OCI-LY1 (cell line): ENCODE measurements at regions not wholly inside any gene's neighbourhood (a gene's known extent, or its start where the extent isn't known, plus 50 kb on each side); places are given as distances from the start of the nearest gene placed in this dataset.

Source experiments
- H2AFZ ChIP-seq: fragments of 200-600 bp; sonication (generic), shearing (Covaris generic); 2 replicates; pipeline ENCODE4 v1.6.0; 2014; ENCODE audit warnings: antibody characterized with exemption, mild to moderate bottlenecking, low read length
- H3F3A ChIP-seq: fragments of 200-600 bp; sonication (generic), shearing (Covaris generic); 2 replicates; pipeline ENCODE4 v1.6.0; 2014; ENCODE audit warnings: mild to moderate bottlenecking, antibody characterized with exemption, low read length, moderate library complexity; ENCODE audit not compliant: insufficient read depth
- H3K27ac ChIP-seq: fragments of 200-600 bp; sonication (generic); 2 replicates; pipeline ENCODE4 v1.5.1; 2014; ENCODE audit warnings: low read length, mixed run types, mild to moderate bottlenecking, low read depth; ENCODE audit not compliant: poor library complexity, severe bottlenecking
- H3K27me3 ChIP-seq: fragments of 200-600 bp; sonication (generic); 2 replicates; pipeline ENCODE4 v1.6.0; 2014; ENCODE audit warnings: antibody characterized with exemption, mild to moderate bottlenecking, low read length, moderate library complexity; ENCODE audit not compliant: insufficient read depth
- H3K36me3 ChIP-seq: fragments of 200-600 bp; sonication (generic); 2 replicates; pipeline ENCODE4 v1.6.1; 2014; ENCODE audit warnings: mild to moderate bottlenecking, antibody characterized with exemption, low read length, moderate library complexity, mixed read lengths; ENCODE audit not compliant: insufficient read depth
- H3K4me1 ChIP-seq: fragments of 200-600 bp; sonication (generic); 2 replicates; pipeline ENCODE4 v1.5.1; 2014; ENCODE audit warnings: mild to moderate bottlenecking, low read length, moderate library complexity; ENCODE audit not compliant: insufficient read depth, severe bottlenecking
- H3K4me2 ChIP-seq: fragments of 200-600 bp; sonication (generic), shearing (Covaris generic); 2 replicates; pipeline ENCODE4 v1.6.1; 2014; ENCODE audit warnings: low read length
- H3K4me3 ChIP-seq: fragments of 200-600 bp; sonication (generic); 2 replicates; pipeline ENCODE4 v1.5.1; 2014; ENCODE audit warnings: low read length, low read depth, mild to moderate bottlenecking, mixed read lengths; ENCODE audit not compliant: poor library complexity, severe bottlenecking
- H3K79me2 ChIP-seq: fragments of 200-600 bp; shearing (Covaris generic); 2 replicates; pipeline ENCODE4 v1.6.1; 2016; ENCODE audit warnings: mixed run types, low read length, mixed read lengths; ENCODE audit not compliant: insufficient read depth
- H3K9ac ChIP-seq: fragments of 200-600 bp; sonication (generic), shearing (Covaris generic); 2 replicates; pipeline ENCODE4 v1.6.1; 2014; ENCODE audit warnings: mild to moderate bottlenecking, low read length, mixed read lengths
- H3K9me2 ChIP-seq: fragments of 200-600 bp; sonication (generic), shearing (Covaris generic); 2 replicates; pipeline ENCODE4 v1.6.1; 2014; ENCODE audit warnings: low read depth, mild to moderate bottlenecking, low read length, mixed read lengths
- H3K9me3 ChIP-seq: fragments of 200-600 bp; shearing (Covaris generic); 2 replicates; pipeline ENCODE4 v1.6.1; 2014; ENCODE audit warnings: low read length, mixed read lengths
- H4K20me1 ChIP-seq: fragments of 200-600 bp; sonication (generic), shearing (Covaris generic); 2 replicates; pipeline ENCODE4 v1.6.0; 2016; ENCODE audit warnings: mild to moderate bottlenecking, low read length; ENCODE audit not compliant: insufficient read depth
- CTCF ChIP-seq: fragments of 200-600 bp; sonication (generic), shearing (Covaris generic); IDR thresholded peaks from 2 replicates; pipeline ENCODE4 v1.5.1; 2017; ENCODE audit warnings: mild to moderate bottlenecking, antibody characterized with exemption, low read length, moderate library complexity, mixed read lengths
- EZH2 ChIP-seq: fragments of 200-600 bp; sonication (generic), shearing (Covaris generic); IDR thresholded peaks from 2 replicates; pipeline ENCODE4 v1.8.0; 2017; ENCODE audit warnings: borderline replicate concordance, mixed run types, mild to moderate bottlenecking, antibody characterized with exemption, low read length, moderate library complexity, mixed read lengths

- Histone ChIP-seq H2AFZ (no peak overlapping the region), H3K9me3 (no peaks in the 10 kb centered on the region), H3K36me3 (no peaks in the 10 kb centered on the region; the same call in 1 of the 2 replicates), H3K4me3 (no peak overlapping the region), H3K9me2 (no peaks in the 10 kb centered on the region), H4K20me1 (no peaks in the 10 kb centered on the region), H3K79me2 (peaks cover 52% of the 10 kb centered on the region), H3K27me3 (no peaks in the 10 kb centered on the region), H3K27ac (peak overlapping the region; percentile 89), H3F3A (peaks cover 9% of the 10 kb centered on the region), H3K9ac (peak overlapping the region; percentile 27; the same call in 1 of the 2 replicates), H3K4me1 (peaks cover 99% of the 10 kb centered on the region), H3K4me2 (peak overlapping the region; percentile 68)
- TF ChIP-seq CTCF: no peak
- TF ChIP-seq EZH2: no peak
These were observed 92.0 kb downstream of the ZNF608 start for GRCh38 chr5:124654418-124654817.

- Histone ChIP-seq H3F3A (peaks cover 9% of the 10 kb centered on the region), H3K4me1 (peaks cover 99% of the 10 kb centered on the region), H3K9ac (no peak overlapping the region), H3K27ac (peak overlapping the region; percentile 89), H3K36me3 (peaks cover 7% of the 10 kb centered on the region), H4K20me1 (no peaks in the 10 kb centered on the region), H3K9me3 (no peaks in the 10 kb centered on the region), H3K4me3 (no peak overlapping the region), H3K9me2 (no peaks in the 10 kb centered on the region), H3K27me3 (no peaks in the 10 kb centered on the region), H3K79me2 (peaks cover 44% of the 10 kb centered on the region), H3K4me2 (peak overlapping the region; percentile 82; the same call in 1 of the 2 replicates), H2AFZ (no peak overlapping the region)
- TF ChIP-seq CTCF (no peak), EZH2 (no peak)
These were observed 92.8 kb downstream of the ZNF608 start for GRCh38 chr5:124653666-124654065.

GRCh38 chr5:124652892-124653441 is 93.5 kb downstream of the ZNF608 start:
- Histone ChIP-seq H3K36me3 (peaks cover 13% of the 10 kb centered on the region), H3K9me2 (no peaks in the 10 kb centered on the region), H4K20me1 (no peaks in the 10 kb centered on the region), H3K4me1 (peaks cover 99% of the 10 kb centered on the region), H3F3A (peaks cover 9% of the 10 kb centered on the region), H2AFZ (no peak overlapping the region), H3K4me3 (no peak overlapping the region), H3K9me3 (no peaks in the 10 kb centered on the region), H3K27me3 (no peaks in the 10 kb centered on the region), H3K9ac (peak overlapping the region; percentile 67), H3K27ac (peak overlapping the region; percentile 89), H3K79me2 (peaks cover 37% of the 10 kb centered on the region), H3K4me2 (peak overlapping the region; percentile 82)
- TF ChIP-seq CTCF (peak; percentile 34; the same call in 1 of the 2 replicates), EZH2 (no peak)
